HG02885 (cell line): ENCODE measurements at regions not wholly inside any gene's neighbourhood (a gene's known extent, or its start where the extent isn't known, plus 50 kb on each side); places are given as distances from the start of the nearest gene placed in this dataset.
"Not testable (repeated sequence)": the region's sequence is repeated elsewhere in the genome, so short reads cannot be mapped to it uniquely, and the experiment has no call there.

Experiments
- ATAC-seq: cut with Tn5 transposase; IDR thresholded peaks from one replicate; pipeline ENCODE4 v1.9.1; 2021; ENCODE audit warnings: mild to moderate bottlenecking; ENCODE audit not compliant: unreplicated experiment, poor library complexity

GRCh38 chrX:104513162-104513561 lies 52.8 kb upstream of the IL1RAPL2 start:
- ATAC-seq: no peak

- ATAC-seq: no peak
These were observed 55.2 kb upstream of the IL1RAPL2 start for GRCh38 chrX:104510801-104511200.

GRCh38 chrX:104502460-104502859 lies 63.5 kb upstream of the IL1RAPL2 start:
- no peak for ATAC-seq

- no peak for ATAC-seq
These were observed 77.2 kb upstream of the IL1RAPL2 start for GRCh38 chrX:104488811-104489210.

- ATAC-seq: no peak
These were observed 79.3 kb upstream of the IL1RAPL2 start for GRCh38 chrX:104486691-104487090.

- ATAC-seq: no peak
These were observed 83.2 kb upstream of the IL1RAPL2 start for GRCh38 chrX:104482757-104483156.

GRCh38 chrX:104469771-104470170 lies 96.2 kb upstream of the IL1RAPL2 start:
- ATAC-seq: no peak

GRCh38 chrX:104459796-104460195 lies 106.2 kb upstream of the IL1RAPL2 start:
- ATAC-seq: no peak

- not testable (repeated sequence) for ATAC-seq
These were observed 108.9 kb upstream of the IL1RAPL2 start for GRCh38 chrX:104457130-104457529.

- ATAC-seq: no peak
These were observed 115.7 kb upstream of the IL1RAPL2 start for GRCh38 chrX:104450316-104450715.

GRCh38 chrX:104445591-104445990 lies 120.4 kb upstream of the IL1RAPL2 start:
- no peak for ATAC-seq

GRCh38 chrX:104435249-104435648 lies 130.8 kb upstream of the IL1RAPL2 start:
- ATAC-seq: no peak

- ATAC-seq: no peak
These were observed 133.7 kb upstream of the IL1RAPL2 start for GRCh38 chrX:104432321-104432720.

GRCh38 chrX:104430742-104431119 lies 135.3 kb upstream of the IL1RAPL2 start:
- ATAC-seq: no peak

GRCh38 chrX:104430072-104430741 lies 135.8 kb upstream of the IL1RAPL2 start:
- no peak for ATAC-seq

GRCh38 chrX:104428231-104428630 lies 137.8 kb upstream of the IL1RAPL2 start:
- ATAC-seq: no peak

GRCh38 chrX:104427693-104428092 lies 138.3 kb upstream of the IL1RAPL2 start:
- no peak for ATAC-seq

GRCh38 chrX:104427073-104427472 lies 138.9 kb upstream of the IL1RAPL2 start:
- ATAC-seq: no peak

GRCh38 chrX:104420907-104421306 lies 145.1 kb upstream of the IL1RAPL2 start:
- ATAC-seq: no peak

GRCh38 chrX:104419926-104420325 lies 146.1 kb upstream of the IL1RAPL2 start:
- ATAC-seq: no peak

- ATAC-seq: no peak
These were observed 146.8 kb upstream of the IL1RAPL2 start for GRCh38 chrX:104419211-104419610.

- no peak for ATAC-seq
These were observed 154.2 kb upstream of the IL1RAPL2 start for GRCh38 chrX:104411800-104412199.

- no peak for ATAC-seq
These were observed 145.7 kb upstream of the ESX1 start for GRCh38 chrX:104400387-104400786.
